GM12878 (cell line): ENCODE measurements at regions not wholly inside any gene's neighbourhood (a gene's known extent, or its start where the extent isn't known, plus 50 kb on each side); places are given as distances from the start of the nearest gene placed in this dataset.

Experiments used
- CEBPB ChIP-seq, 2 experiments: fragments of 150-350 bp in 1 of 2; IDR thresholded peaks; 2 replicates each; pipeline ENCODE4 v1.6.1; 2012 to 2014; ENCODE audit warnings: low read depth in 2 of 2, low read length in 2 of 2, borderline replicate concordance in 1 of 2, inconsistent platforms in 1 of 2
- CTCF ChIP-seq, 3 experiments: IDR thresholded peaks in 2 of 3; conservative IDR thresholded peaks in 1 of 3; 2 replicates each; pipeline ENCODE4 v1.5.1; 2011; ENCODE audit warnings: low read depth in 3 of 3, low read length in 3 of 3, mild to moderate bottlenecking in 3 of 3, control low read depth in 2 of 3, moderate library complexity in 2 of 3, inconsistent platforms in 1 of 3, mixed read lengths in 1 of 3; ENCODE audit not compliant: control insufficient read depth in 2 of 3, insufficient read depth in 1 of 3; ENCODE audit errors: extremely low read depth in 1 of 3
- IKZF1 ChIP-seq: fragments of 450-650 bp; conservative IDR thresholded peaks from 2 replicates; pipeline ENCODE4 v1.6.1; 2017; ENCODE audit warnings: antibody characterized with exemption, mild to moderate bottlenecking
- RFX5 ChIP-seq: IDR thresholded peaks from 2 replicates; pipeline ENCODE4 v1.6.1; 2011; ENCODE audit warnings: low read depth, low read length, improper control_type of control experiment
- ZBTB4 ChIP-seq: fragments of 450-650 bp; formaldehyde crosslinking; IDR thresholded peaks from 2 replicates; pipeline ENCODE4 v1.4.0; 2022; ENCODE audit warnings: mild to moderate bottlenecking, moderate library complexity
- ZBTB40 ChIP-seq: fragments of 450-650 bp; IDR thresholded peaks from 2 replicates; pipeline ENCODE4 v1.6.1; 2016; ENCODE audit warnings: mild to moderate bottlenecking, moderate library complexity, borderline replicate concordance
- ZNF384 ChIP-seq: IDR thresholded peaks from 2 replicates; pipeline ENCODE4 v1.6.1; 2012; ENCODE audit warnings: low read depth, mild to moderate bottlenecking, low read length, improper control_type of control experiment, borderline replicate concordance

DNA sequence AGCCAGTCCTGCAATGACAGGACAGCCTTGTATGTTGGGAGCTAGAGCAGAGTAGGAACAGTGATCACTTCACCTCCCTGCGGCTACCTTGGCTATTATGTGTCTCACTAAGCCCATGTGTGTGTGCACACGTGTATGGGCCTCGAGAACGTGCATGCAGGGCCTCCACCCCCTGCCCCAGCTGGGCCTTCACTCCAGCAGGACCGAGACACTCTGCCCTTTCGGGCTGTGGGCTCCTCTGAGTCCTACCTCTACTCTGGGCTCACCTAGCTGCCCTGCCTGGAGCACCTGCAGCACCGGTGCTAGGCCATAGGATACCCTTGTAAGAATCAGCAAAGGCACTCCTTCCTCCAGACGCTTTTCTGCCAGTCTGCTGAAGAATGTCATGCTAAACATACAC, 77.5 kb downstream of the LINGO1 start (continued):
- TF ChIP-seq ZBTB4 (CRISPR knock-in tag): no peak
- TF ChIP-seq CTCF (IDR thresholded peaks at IDR 0.05 in 2 of 3, conservative IDR thresholded peaks at IDR 0.05 in 1 of 3; ENCODE audit: control insufficient read depth in 2 of 3, extremely low read depth in 1 of 3, insufficient read depth in 1 of 3, low read depth in 3 of 3, low read length in 3 of 3): no peak
- no peak for TF ChIP-seq RFX5
- TF ChIP-seq IKZF1: no peak
- TF ChIP-seq CEBPB (IDR thresholded peaks at IDR 0.05; ENCODE audit: borderline replicate concordance in 1 of 2, low read depth in 2 of 2, low read length in 2 of 2): no peak
- no peak for TF ChIP-seq ZBTB40
- no peak for TF ChIP-seq ZNF384
- TF ChIP-seq, all 136 proteins: peak for 0
